AG09319 (cell line): ENCODE measurements at regions not wholly inside any gene's neighbourhood (a gene's known extent, or its start where the extent isn't known, plus 50 kb on each side); places are given as distances from the start of the nearest gene placed in this dataset.

Experiments
- DNase-seq: peaks from one replicate; pipeline ENCODE4 v3.0.0-alpha.2; 2010; ENCODE audit warnings: low read depth; ENCODE audit errors: extremely low read depth
- TF ChIP-seq, protein P1 (sequence below): IDR thresholded peaks from 2 replicates; pipeline ENCODE4 v1.5.1; 2011; ENCODE audit warnings: low read depth, mild to moderate bottlenecking, inconsistent platforms, low read length, moderate library complexity

DNA sequence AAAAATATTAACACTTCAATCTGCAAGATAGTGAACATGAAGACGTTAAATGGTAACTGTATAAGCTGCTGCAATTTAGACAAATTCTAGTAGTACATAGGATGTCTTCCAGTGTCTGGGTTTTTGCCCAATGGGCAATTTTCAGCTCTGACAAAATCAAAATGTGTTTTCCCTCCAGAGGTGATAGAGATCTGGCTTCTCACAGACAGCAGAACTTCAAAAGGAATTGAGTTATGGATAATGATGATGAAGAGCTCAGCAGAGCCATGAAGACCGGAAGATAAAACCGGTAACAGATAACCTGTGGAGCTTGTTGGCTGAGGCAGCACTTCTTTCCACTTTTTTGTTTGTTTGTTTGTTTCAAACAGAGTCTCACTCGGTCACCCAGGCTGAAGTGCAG lies 89.4 kb upstream of the NTRK3 start:
- TF ChIP-seq, protein P1, sequence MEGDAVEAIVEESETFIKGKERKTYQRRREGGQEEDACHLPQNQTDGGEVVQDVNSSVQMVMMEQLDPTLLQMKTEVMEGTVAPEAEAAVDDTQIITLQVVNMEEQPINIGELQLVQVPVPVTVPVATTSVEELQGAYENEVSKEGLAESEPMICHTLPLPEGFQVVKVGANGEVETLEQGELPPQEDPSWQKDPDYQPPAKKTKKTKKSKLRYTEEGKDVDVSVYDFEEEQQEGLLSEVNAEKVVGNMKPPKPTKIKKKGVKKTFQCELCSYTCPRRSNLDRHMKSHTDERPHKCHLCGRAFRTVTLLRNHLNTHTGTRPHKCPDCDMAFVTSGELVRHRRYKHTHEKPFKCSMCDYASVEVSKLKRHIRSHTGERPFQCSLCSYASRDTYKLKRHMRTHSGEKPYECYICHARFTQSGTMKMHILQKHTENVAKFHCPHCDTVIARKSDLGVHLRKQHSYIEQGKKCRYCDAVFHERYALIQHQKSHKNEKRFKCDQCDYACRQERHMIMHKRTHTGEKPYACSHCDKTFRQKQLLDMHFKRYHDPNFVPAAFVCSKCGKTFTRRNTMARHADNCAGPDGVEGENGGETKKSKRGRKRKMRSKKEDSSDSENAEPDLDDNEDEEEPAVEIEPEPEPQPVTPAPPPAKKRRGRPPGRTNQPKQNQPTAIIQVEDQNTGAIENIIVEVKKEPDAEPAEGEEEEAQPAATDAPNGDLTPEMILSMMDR: no peak

DNA sequence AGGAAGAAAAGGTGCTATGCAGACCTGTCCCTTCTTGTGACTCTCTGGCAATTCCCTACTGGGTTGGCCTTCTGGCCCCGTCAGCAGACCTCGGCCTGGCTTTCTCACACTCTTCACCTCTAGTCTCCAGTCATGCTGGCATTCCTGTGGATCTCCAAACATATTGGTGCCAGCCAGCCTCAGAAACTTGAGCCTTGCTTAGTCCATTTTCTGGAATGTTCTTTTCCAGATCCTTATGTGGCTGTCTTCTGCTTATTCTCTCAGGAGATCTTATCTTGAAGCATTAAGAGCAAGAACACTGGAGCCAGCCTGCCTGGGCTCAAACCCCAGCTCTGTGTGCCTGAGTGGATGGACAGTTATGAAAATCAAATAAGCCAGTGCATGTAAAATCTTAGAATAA lies 88.2 kb upstream of the NTRK3 start:
- DNase-seq: no peak

More for the DNA sequence above, 89.4 kb upstream of the NTRK3 start:
- no peak for DNase-seq

DNA sequence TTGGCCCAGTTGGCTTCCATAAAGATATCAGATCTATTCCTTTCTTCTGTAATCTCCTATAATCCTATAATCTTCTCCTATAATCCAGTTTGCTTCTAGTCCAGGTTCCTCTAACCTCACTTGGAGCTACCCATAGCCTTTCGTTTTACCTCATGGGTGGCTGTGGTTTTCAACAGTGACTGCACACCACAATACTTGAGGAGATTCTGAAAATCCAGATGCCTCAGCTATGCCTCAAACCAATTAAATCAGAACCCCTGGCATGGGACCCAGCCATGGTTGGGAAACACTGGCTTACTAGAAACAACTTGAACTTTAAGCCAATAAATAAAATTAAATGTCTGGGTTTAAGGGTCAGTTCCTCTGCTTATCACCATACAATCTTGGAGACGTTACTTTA lies 86.1 kb upstream of the NTRK3 start:
- TF ChIP-seq, protein P1: no peak
- DNase-seq: no peak

More for the DNA sequence above, 88.2 kb upstream of the NTRK3 start:
- TF ChIP-seq, protein P1: no peak

DNA sequence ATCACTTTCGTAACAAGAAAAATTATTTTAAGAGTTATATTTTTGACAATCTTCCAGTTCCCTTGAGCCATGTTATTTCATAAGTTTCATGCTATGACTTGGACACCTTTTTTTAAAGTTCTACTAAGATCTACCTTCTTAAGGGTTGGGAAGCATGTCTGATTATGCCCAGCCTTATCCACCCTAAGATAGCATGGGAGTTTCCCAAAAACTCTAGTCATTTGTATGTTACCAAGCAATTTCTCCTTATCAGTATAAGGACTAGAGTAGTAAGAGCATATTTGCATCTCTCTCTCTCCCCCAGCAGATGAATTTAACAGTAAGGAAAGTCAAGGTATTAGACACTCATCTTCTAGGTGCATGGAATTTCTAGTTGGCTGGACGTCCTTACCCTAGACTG lies 85.1 kb upstream of the NTRK3 start:
- TF ChIP-seq, protein P1: no peak
- no peak for DNase-seq

DNA sequence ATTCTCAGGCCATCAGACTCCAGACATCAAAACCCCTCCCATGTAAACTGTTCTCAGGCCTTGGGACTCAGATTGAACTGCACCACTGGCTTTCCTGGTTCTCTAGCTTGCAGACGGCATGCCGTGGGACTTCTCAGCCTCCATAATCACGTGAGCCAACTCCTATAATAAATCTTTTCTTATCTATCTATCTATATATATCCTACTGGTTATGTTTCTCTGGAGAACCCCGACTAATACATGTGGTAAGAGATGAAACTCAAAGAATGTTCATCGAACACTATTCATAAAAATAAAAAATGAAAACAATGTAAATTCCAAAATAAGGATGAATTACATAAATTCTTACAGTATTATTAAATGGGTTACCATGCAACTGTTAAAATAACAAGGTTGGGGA lies 84.5 kb upstream of the NTRK3 start:
- no peak for DNase-seq
- TF ChIP-seq, protein P1: no peak

DNA sequence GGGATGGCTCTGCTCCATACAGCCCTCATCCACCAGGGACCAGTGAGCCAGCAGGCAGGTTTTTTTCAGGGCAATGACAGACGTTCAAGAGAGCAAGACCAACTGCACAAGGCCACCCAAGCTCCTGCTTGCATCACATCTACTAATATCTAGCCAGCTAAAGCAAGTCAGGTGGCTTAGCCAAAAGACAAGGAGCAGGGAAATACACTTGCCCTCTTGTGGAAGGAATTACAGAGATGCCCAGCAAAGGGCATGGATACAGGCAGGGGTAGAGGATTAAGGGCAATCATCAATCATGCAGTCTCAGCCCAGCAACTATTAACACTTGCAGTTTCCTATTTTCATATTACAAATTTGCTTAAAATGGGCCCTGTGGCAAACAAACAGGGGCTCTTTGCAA lies 81.5 kb upstream of the NTRK3 start:
- no peak for DNase-seq
- TF ChIP-seq, protein P1: no peak; the same call in 1 of the 2 replicates

DNA sequence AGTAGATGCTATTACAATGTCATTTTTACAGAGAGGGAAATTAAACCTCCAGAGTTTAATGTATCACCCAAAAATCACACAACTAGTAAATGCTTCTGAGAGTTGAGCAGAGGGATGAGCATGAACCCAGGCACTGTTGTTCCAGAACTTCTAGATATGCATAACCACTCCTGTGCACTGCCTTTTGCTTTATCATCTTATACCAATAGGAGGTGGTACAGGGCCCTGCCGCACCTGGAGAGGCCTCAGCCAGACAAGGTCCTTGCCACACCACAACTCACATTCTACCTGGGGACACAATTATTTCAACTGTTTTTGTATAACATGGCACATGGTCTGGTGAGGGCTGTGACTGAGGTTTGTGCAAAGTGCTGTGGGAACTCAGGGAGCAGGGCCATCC lies 78.5 kb upstream of the NTRK3 start:
- TF ChIP-seq, protein P1: no peak
- no peak for DNase-seq
